Hematopoietic multipotent progenitor cell treated with erythropoietin and hydrocortisone succinate and interleukin-3 and kit ligand, for 17 days (in vitro differentiated cells): ENCODE measurements at regions not wholly inside any gene's neighbourhood (a gene's known extent, or its start where the extent isn't known, plus 50 kb on each side); places are given as distances from the start of the nearest gene placed in this dataset.

ENCODE experiments used
- DNase-seq: peaks from one replicate; pipeline ENCODE4 v3.0.0-alpha.2; 2015; ENCODE audit warnings: low spot score

GRCh38 chr2:16152071-16152927 is 211.9 kb downstream of the MYCN start:
- DNase-seq: no peak

GRCh38 chr2:16151651-16152050 is 211.3 kb downstream of the MYCN start:
- no peak for DNase-seq

- no peak for DNase-seq
Observed at GRCh38 chr2:16151281-16151570, 210.9 kb downstream of the MYCN start.

- no peak for DNase-seq
Observed at GRCh38 chr2:16150456-16151280, 210.3 kb downstream of the MYCN start.

- DNase-seq: no peak
Observed at GRCh38 chr2:16149349-16150243, 209.2 kb downstream of the MYCN start.

- no peak for DNase-seq
Observed at GRCh38 chr2:16148632-16149348, 208.4 kb downstream of the MYCN start.

GRCh38 chr2:16142383-16143361 is 202.3 kb downstream of the MYCN start:
- no peak for DNase-seq

- no peak for DNase-seq
Observed at GRCh38 chr2:16141641-16141921, 201.2 kb downstream of the MYCN start.

- no peak for DNase-seq
Observed at GRCh38 chr2:16140771-16141640, 200.7 kb downstream of the MYCN start.

GRCh38 chr2:16139663-16140615 is 199.6 kb downstream of the MYCN start:
- DNase-seq: no peak

GRCh38 chr2:16138811-16139662 is 198.7 kb downstream of the MYCN start:
- no peak for DNase-seq

- no peak for DNase-seq
Observed at GRCh38 chr2:16137080-16137755, 196.9 kb downstream of the MYCN start.

- DNase-seq: no peak
Observed at GRCh38 chr2:16136461-16137035, 196.2 kb downstream of the MYCN start.

- no peak for DNase-seq
Observed at GRCh38 chr2:16135913-16136310, 195.6 kb downstream of the MYCN start.

- no peak for DNase-seq
Observed at GRCh38 chr2:16135196-16135912, 195.0 kb downstream of the MYCN start.
